HepG2 (cell line): ENCODE measurements at regions not wholly inside any gene's neighbourhood (a gene's known extent, or its start where the extent isn't known, plus 50 kb on each side); places are given as distances from the start of the nearest gene placed in this dataset.

Experiments
- BRCA1 ChIP-seq: sonication (generic); formaldehyde crosslinking; IDR thresholded peaks from 2 replicates; pipeline ENCODE4 v1.4.0; 2020; ENCODE audit warnings: missing genetic modification reagents
- CBFB ChIP-seq: sonication (generic); formaldehyde crosslinking; IDR thresholded peaks from 2 replicates; pipeline ENCODE4 v1.4.0; 2020; ENCODE audit warnings: missing genetic modification reagents
- E2F2 ChIP-seq: sonication (generic); formaldehyde crosslinking; IDR thresholded peaks from 2 replicates; pipeline ENCODE4 v1.4.0; 2020; ENCODE audit warnings: missing genetic modification reagents, borderline replicate concordance
- GATAD2A ChIP-seq: IDR thresholded peaks from 2 replicates; pipeline ENCODE4 v1.6.1; 2016
- HMG20A ChIP-seq: IDR thresholded peaks from 2 replicates; pipeline ENCODE4 v1.6.1; 2016; ENCODE audit warnings: borderline replicate concordance
- HMG20B ChIP-seq: conservative IDR thresholded peaks from 2 replicates; pipeline ENCODE4 v1.6.1; 2016; ENCODE audit warnings: missing genetic modification reagents, missing compliant biosample characterization
- HNRNPL ChIP-seq: fragments of 200-400 bp; formaldehyde crosslinking; IDR thresholded peaks from 2 replicates; pipeline ENCODE4 v1.6.1; 2017; ENCODE audit warnings: mild to moderate bottlenecking, low read depth, low read length
- ISL2 ChIP-seq: sonication (generic); formaldehyde crosslinking; IDR thresholded peaks from 2 replicates; pipeline ENCODE4 v1.5.0; 2020; ENCODE audit warnings: missing genetic modification reagents
- LCORL ChIP-seq, 2 experiments: fragments of 450-650 bp in 1 of 2; sonication (generic) in 1 of 2; formaldehyde crosslinking in 1 of 2; IDR thresholded peaks; 2 replicates each; pipeline versions ENCODE4 v1.5.0 to v1.6.1; 2017 to 2020; ENCODE audit warnings: antibody characterized with exemption in 1 of 2, missing genetic modification reagents in 1 of 2
- NCOA2 ChIP-seq: sonication (generic); formaldehyde crosslinking; IDR thresholded peaks from 2 replicates; pipeline ENCODE4 v1.8.0; 2022; ENCODE audit warnings: inconsistent platforms
- REST ChIP-seq, 2 experiments: IDR thresholded peaks; 2 replicates each; pipeline ENCODE4 v1.6.1; 2011 to 2012; ENCODE audit warnings: low read length in 2 of 2, borderline replicate concordance in 1 of 2, low read depth in 1 of 2, mild to moderate bottlenecking in 1 of 2, moderate library complexity in 1 of 2
- TEAD3 ChIP-seq: optimal IDR thresholded peaks from 2 replicates; pipeline ENCODE3; 2016; ENCODE audit warnings: borderline replicate concordance
- ZNF143 ChIP-seq: sonication (generic); formaldehyde crosslinking; IDR thresholded peaks from 2 replicates; pipeline ENCODE4 v1.4.0; 2020; ENCODE audit warnings: missing genetic modification reagents
- ZNF44 ChIP-seq: sonication (generic); formaldehyde crosslinking; IDR thresholded peaks from 2 replicates; pipeline ENCODE4 v1.5.1; 2020; ENCODE audit warnings: mild to moderate bottlenecking, missing genetic modification reagents
- ZNF607 ChIP-seq: sonication (generic); formaldehyde crosslinking; IDR thresholded peaks from 2 replicates; pipeline ENCODE4 v1.5.1; 2020; ENCODE audit warnings: missing genetic modification reagents, mild to moderate bottlenecking, borderline replicate concordance
- TF ChIP-seq, protein P1 (sequence below): sonication (generic); formaldehyde crosslinking; IDR thresholded peaks from one replicate; pipeline ENCODE4 v1.5.1; 2020; ENCODE audit warnings: mild to moderate bottlenecking, missing genetic modification reagents; ENCODE audit errors: not compliant biosample characterization
- TF ChIP-seq, protein P2 (sequence below): sonication (generic); formaldehyde crosslinking; IDR thresholded peaks from 2 replicates; pipeline ENCODE4 v1.4.0; 2020; ENCODE audit warnings: mild to moderate bottlenecking, missing genetic modification reagents

DNA sequence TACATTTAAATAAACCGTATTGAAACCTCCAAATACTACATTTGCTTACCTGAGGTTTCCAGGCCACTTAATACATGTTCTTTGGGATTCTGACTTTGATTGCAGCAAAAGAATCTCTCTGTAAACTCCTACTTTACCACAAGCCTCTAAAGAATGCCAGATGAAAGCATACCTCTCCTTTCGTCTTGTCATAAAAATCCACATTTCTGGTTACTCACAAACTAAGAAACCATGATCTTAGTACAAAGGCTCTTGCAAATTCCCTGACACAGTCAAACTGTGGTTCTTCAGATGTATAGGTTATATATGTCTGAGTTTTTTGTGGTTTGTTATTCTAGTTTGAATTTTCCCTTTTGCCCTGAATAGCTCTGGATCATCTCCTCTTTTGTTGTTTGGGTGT is 188.4 kb downstream of the RAP2B start (continued):
- TF ChIP-seq, protein P1, sequence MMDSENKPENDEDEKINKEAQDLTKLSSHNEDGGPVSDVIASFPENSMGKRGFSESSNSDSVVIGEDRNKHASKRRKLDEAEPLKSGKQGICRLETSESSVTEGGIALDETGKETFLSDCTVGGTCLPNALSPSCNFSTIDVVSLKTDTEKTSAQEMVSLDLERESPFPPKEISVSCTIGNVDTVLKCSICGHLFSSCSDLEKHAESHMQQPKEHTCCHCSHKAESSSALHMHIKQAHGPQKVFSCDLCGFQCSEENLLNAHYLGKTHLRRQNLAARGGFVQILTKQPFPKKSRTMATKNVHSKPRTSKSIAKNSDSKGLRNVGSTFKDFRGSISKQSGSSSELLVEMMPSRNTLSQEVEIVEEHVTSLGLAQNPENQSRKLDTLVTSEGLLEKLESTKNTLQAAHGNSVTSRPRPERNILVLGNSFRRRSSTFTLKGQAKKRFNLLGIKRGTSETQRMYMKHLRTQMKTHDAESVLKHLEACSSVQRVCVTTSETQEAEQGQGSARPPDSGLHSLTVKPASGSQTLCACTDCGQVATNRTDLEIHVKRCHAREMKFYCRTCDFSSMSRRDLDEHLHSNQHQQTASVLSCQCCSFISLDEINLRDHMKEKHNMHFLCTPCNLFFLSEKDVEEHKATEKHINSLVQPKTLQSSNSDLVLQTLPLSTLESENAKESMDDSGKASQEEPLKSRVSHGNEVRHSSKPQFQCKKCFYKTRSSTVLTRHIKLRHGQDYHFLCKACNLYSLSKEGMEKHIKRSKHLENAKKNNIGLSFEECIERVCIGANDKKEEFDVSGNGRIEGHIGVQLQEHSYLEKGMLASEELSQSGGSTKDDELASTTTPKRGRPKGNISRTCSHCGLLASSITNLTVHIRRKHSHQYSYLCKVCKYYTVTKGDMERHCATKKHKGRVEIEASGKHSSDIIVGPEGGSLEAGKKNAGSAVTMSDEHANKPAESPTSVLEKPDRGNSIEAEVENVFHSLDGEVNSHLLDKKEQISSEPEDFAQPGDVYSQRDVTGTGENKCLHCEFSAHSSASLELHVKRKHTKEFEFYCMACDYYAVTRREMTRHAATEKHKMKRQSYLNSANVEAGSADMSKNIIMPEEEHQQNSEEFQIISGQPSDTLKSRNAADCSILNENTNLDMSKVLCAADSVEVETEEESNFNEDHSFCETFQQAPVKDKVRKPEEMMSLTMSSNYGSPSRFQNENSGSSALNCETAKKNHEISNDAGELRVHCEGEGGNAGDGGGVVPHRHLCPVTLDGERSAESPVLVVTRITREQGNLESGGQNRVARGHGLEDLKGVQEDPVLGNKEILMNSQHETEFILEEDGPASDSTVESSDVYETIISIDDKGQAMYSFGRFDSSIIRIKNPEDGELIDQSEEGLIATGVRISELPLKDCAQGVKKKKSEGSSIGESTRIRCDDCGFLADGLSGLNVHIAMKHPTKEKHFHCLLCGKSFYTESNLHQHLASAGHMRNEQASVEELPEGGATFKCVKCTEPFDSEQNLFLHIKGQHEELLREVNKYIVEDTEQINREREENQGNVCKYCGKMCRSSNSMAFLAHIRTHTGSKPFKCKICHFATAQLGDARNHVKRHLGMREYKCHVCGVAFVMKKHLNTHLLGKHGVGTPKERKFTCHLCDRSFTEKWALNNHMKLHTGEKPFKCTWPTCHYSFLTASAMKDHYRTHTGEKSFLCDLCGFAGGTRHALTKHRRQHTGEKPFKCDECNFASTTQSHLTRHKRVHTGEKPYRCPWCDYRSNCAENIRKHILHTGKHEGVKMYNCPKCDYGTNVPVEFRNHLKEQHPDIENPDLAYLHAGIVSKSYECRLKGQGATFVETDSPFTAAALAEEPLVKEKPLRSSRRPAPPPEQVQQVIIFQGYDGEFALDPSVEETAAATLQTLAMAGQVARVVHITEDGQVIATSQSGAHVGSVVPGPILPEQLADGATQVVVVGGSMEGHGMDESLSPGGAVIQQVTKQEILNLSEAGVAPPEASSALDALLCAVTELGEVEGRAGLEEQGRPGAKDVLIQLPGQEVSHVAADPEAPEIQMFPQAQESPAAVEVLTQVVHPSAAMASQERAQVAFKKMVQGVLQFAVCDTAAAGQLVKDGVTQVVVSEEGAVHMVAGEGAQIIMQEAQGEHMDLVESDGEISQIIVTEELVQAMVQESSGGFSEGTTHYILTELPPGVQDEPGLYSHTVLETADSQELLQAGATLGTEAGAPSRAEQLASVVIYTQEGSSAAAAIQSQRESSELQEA (CRISPR knock-in tag): no peak
- TF ChIP-seq HMG20B (CRISPR knock-in tag) (0 out of 2 replicates have a peak, but pooled peaks have one; percentile 31), ISL2 (0 out of 2 replicates have a peak, but pooled peaks have one; percentile 52), HMG20A (CRISPR knock-in tag) (peak; percentile 93), REST (IDR thresholded peaks at IDR 0.05; ENCODE audit: borderline replicate concordance in 1 of 2, low read depth in 1 of 2, low read length in 2 of 2) (no peak), ZNF143 (CRISPR knock-in tag) (no peak), ZNF607 (CRISPR knock-in tag) (no peak), LCORL (IDR thresholded peaks at IDR 0.05) (no peak), LCORL (CRISPR knock-in tag; IDR thresholded peaks at IDR 0.05) (no peak), HNRNPL (no peak), GATAD2A (CRISPR knock-in tag) (peak; percentile 21; the same call in 1 of the 2 replicates), CBFB (peak; percentile 94), TEAD3 (CRISPR knock-in tag) (peak; percentile 69), ZNF44 (CRISPR knock-in tag) (no peak), E2F2 (CRISPR knock-in tag) (no peak), NCOA2 (peak; percentile 75; the same call in 1 of the 2 replicates), BRCA1 (no peak)
- TF ChIP-seq, protein P2, sequence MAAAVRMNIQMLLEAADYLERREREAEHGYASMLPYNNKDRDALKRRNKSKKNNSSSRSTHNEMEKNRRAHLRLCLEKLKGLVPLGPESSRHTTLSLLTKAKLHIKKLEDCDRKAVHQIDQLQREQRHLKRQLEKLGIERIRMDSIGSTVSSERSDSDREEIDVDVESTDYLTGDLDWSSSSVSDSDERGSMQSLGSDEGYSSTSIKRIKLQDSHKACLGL: no peak
